Stimulated activated naive CD4-positive, alpha-beta T cell treated with Interleukin-2 at 50 U/mL for 16 hours (primary cell): ENCODE measurements at regions not wholly inside any gene's neighbourhood (a gene's known extent, or its start where the extent isn't known, plus 50 kb on each side); places are given as distances from the start of the nearest gene placed in this dataset.
"Not testable (repeated sequence)": the region's sequence is repeated elsewhere in the genome, so short reads cannot be mapped to it uniquely, and the experiment has no call there.

Experiments used
- DNase-seq: peaks from one replicate; lab custom pipeline; 2025; lab: John Stamatoyannopoulos, UW

GRCh38 chr15:58361273-58361759, 70.5 kb upstream of the LIPC start:
- DNase-seq: no peak

DNA sequence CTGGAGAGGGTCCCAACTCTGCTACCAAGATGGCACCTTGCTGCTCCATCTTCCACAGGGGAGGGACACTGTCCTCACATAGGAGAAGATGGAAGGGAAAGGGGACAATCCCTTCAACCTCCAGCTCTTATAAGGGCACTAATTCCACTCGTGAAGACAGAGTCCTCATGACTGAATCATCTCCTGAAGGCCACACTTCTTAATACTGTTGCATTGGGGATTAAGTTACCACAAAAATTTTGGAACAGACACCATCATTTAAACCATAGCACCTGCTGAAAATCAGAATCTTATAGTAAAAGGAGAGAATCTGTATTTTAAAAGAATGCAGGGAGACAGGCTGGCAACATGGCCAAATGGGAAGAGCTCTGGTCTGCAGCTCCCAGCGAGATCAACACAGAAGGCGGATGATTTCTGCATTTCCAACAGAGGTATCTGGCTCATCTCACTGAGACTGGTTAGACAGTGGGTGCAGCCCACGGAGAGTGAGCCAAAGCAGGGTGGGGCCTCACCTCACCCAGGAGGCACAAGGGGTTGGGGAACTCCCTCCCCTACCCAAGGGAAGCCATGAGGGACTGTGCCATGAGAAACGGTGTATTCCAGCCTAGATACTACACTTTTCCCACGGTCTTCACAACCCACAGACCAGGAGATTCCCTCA, 69.4 kb upstream of the LIPC start:
- no peak for DNase-seq

DNA sequence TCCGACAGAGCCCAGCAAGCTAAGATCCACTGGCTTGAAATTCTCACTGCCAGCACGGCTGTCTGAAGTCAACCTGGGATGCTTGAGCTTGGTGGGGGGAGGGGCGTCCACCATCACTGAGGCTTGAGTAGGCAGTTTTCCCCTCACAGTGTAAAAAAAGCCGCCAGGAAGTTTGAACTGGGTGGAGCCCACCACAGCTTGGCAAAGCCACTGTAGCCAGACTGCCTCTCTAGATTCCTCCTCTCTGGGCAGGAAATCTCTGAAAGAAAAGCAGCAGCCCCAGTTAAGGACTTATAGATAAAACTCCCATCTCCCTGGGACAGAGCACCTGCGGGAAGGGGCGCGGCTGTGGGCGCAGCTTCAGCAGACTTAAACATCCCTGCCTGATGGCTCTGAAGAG, 68.7 kb upstream of the LIPC start:
- not testable (repeated sequence) for DNase-seq

GRCh38 chr15:58363673-58364072, 68.1 kb upstream of the LIPC start:
- DNase-seq: not testable (repeated sequence)

DNA sequence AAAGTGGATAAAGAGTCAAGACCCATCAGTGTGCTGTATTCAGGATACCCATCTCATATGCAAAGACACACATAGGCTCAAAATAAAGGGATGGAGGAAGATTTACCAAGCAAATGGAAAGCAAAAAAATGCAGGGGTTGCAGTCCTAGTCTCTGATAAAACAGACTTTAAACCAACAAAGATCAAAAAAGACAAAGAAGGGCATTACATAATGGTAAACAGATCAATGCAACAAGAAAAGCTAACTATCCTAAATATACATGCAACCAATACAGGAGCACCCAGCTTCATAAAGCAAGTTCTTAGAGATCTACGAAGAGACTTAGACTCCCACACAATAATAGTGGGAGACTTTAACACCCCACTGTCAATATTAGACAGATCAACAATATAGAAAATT, 66.7 kb upstream of the LIPC start:
- DNase-seq: not testable (repeated sequence)

DNA sequence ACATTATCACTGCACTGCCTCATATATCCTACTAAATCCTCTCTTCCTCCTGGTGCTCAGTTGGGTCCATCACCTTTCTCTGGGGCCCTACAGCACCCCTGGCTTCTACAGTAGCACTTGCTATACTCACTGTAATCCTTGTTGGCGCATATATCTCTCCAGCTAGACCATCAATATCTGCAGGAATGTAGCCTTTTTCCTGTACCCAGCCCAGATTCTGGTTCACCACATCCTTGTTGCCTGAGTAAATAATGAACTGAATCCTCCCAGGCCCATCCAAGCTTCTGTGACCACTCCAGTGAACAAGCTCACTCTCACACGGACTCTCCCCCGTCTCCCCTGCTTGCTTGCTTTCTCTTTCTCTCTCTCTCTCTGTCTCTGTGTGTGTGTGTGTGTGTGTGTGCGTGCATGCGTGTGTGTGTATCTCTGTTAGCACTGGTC, 62.5 kb upstream of the LIPC start:
- DNase-seq: no peak

GRCh38 chr15:58369956-58370355, 61.8 kb upstream of the LIPC start:
- DNase-seq: no peak

DNA sequence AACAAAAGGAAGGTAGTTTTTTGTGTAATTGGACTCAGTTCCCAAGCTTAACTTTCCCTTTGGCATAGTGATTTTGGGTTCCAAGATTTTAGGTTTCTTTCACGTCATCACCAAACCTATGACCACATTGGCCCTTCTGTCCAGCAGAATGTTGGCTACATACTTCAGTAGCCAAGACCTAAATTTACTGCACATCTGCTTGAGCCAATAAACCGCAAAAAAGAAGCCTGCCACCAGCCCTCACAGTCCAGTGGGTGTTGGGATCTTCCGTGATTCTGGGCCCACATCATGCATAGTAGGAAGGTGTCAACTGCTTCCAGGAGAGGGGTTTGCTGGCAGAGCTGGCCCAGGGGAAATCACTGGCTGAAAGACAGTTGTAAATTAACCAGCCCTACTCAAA, 57.6 kb upstream of the LIPC start:
- no peak for DNase-seq

- DNase-seq: no peak
Measured at GRCh38 chr15:58377193-58377592, 54.6 kb upstream of the LIPC start.

DNA sequence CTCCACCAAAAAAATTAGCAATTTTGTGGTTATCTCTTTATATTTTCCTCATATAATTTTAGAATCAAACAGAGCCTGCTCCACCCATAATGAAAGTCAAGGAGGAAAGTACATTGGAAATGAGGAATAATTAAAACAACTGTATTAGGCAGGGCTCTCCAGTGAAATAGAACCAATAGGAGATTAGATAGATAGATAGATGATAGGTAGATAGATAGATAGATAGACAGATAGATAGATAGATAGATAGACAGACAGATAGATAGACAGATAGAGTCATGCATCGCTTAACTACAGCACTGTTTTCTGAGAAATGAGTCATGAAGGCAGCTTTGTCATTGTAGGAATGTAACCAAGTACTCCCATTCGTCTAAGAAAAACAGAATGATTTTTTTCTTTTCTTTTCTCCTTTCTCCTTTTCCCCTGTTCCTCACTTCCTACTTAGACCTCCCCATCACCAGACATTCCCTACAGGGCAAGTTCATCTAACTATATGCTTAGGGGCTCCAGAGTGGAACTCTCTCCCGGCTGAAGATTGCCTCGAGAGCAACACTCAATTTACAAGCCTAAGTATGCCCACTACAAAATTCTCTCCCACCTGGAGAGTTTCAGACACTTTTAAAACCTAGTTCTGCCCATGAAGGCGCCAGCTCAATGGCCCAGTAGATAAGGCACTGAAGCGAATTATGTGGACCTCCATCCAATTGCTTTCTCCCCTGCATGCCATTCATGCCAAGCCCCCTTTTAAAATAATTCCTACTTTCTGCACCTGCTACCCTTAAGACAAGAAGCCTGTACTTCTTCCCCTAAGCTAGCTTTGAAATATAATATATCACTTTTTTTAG, 53.3 kb upstream of the LIPC start:
- DNase-seq: no peak

GRCh38 chr15:58379454-58379853, 52.3 kb upstream of the LIPC start:
- not testable (repeated sequence) for DNase-seq

GRCh38 chr15:58380280-58380945, 51.4 kb upstream of the LIPC start:
- no peak for DNase-seq

DNA sequence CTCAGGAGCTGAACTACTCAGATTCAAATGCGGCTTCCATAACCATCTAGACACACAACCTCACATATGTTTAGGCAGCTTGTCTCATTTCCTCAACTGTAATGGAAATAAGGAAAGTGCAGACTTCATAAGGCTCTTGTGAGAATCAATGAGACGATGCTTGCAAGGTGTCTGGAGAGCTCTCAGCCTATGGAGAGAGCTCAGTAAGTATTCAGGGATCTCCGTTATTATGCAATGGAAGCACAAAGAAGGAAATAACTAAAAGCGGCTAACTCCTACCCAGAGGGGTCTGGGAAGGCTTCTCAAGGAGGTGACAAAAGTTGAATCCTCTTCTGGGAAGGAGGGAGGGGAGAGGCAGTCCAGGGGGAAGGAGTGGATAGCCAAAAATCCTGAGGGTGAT, 50.1 kb upstream of the LIPC start:
- no peak for DNase-seq
